Liver (tissue), 8 donors: ENCODE measurements at regions not wholly inside any gene's neighbourhood (a gene's known extent, or its start where the extent isn't known, plus 50 kb on each side); places are given as distances from the start of the nearest gene placed in this dataset.

ENCODE experiments used
- DNase-seq: peaks from one replicate; pipeline ENCODE4 v3.0.0-alpha.2; 2017; ENCODE audit warnings: low spot score
- H3K27ac ChIP-seq, 2 donors: one replicate each; pipeline ENCODE4 v1.7.0; 2013; ENCODE audit warnings: inconsistent platforms in 2 of 2, low read length in 2 of 2, control low read depth in 1 of 2, low read depth in 1 of 2, mild to moderate bottlenecking in 1 of 2
- H3K27me3 ChIP-seq, 4 donors: one replicate each; pipeline versions ENCODE4 v1.6.1 to v1.7.0; 2013; ENCODE audit warnings: low read length in 3 of 4, inconsistent platforms in 1 of 4, mild to moderate bottlenecking in 1 of 4, moderate library complexity in 1 of 4; ENCODE audit not compliant: control insufficient read depth in 4 of 4, insufficient read depth in 4 of 4
- H3K36me3 ChIP-seq, 4 donors: one replicate each; pipeline versions ENCODE4 v1.6.1 to v1.7.0; 2013; ENCODE audit warnings: low read length in 3 of 4, mild to moderate bottlenecking in 3 of 4, low read depth in 1 of 4, moderate library complexity in 1 of 4; ENCODE audit not compliant: control insufficient read depth in 4 of 4, insufficient read depth in 3 of 4
- H3K4me1 ChIP-seq, 4 donors: one replicate each; pipeline versions ENCODE4 v1.6.1 to v1.7.0; 2013; ENCODE audit warnings: low read length in 3 of 4, mild to moderate bottlenecking in 3 of 4, moderate library complexity in 1 of 4; ENCODE audit not compliant: control insufficient read depth in 4 of 4, insufficient read depth in 4 of 4
- H3K4me3 ChIP-seq, 3 donors: one replicate each; pipeline versions ENCODE4 v1.6.1 to v1.7.0; 2013; ENCODE audit warnings: low read length in 3 of 3, control low read depth in 1 of 3, low read depth in 1 of 3, mild to moderate bottlenecking in 1 of 3
- H3K9ac ChIP-seq, 2 donors: one replicate each; pipeline ENCODE4 v1.7.0; 2013; ENCODE audit warnings: low read length in 2 of 2, mild to moderate bottlenecking in 2 of 2, moderate library complexity in 2 of 2, control low read depth in 1 of 2, low read depth in 1 of 2
- H3K9me3 ChIP-seq, 4 donors: one replicate each; pipeline versions ENCODE4 v1.6.1 to v1.7.0; 2013; ENCODE audit warnings: low read length in 3 of 4; ENCODE audit not compliant: control insufficient read depth in 4 of 4
- ATF3 ChIP-seq: IDR thresholded peaks from 2 replicates; pipeline ENCODE4 v1.6.1; 2016; ENCODE audit warnings: antibody characterized with exemption
- CTCF ChIP-seq: fragments of 150-350 bp; IDR thresholded peaks from 2 replicates; pipeline ENCODE4 v1.5.1; 2017; ENCODE audit warnings: improper control_type of control experiment, low read depth, low read length; ENCODE audit not compliant: missing input control
- EGR1 ChIP-seq, 2 donors: IDR thresholded peaks; 2 replicates each; pipeline ENCODE4 v1.6.1; 2016 to 2018; ENCODE audit warnings: antibody characterized with exemption in 2 of 2, low read depth in 2 of 2
- FOXA1 ChIP-seq: IDR thresholded peaks from 2 replicates; pipeline ENCODE4 v1.6.1; 2016; ENCODE audit warnings: antibody characterized with exemption
- FOXA2 ChIP-seq: IDR thresholded peaks from 2 replicates; pipeline ENCODE4 v1.6.1; 2016; ENCODE audit warnings: antibody characterized with exemption
- GABPA ChIP-seq, 2 donors: IDR thresholded peaks in 1 of 2; conservative IDR thresholded peaks in 1 of 2; 2 replicates each; pipeline ENCODE4 v1.6.1; 2016; ENCODE audit warnings: antibody characterized with exemption in 2 of 2, mild to moderate bottlenecking in 1 of 2, moderate library complexity in 1 of 2
- HNF4A ChIP-seq, 2 donors: conservative IDR thresholded peaks; 2 replicates each; pipeline ENCODE4 v1.6.1; 2016; ENCODE audit warnings: antibody characterized with exemption in 2 of 2, mild to moderate bottlenecking in 2 of 2
- HNF4G ChIP-seq: IDR thresholded peaks from 2 replicates; pipeline ENCODE4 v1.6.1; 2016; ENCODE audit warnings: antibody characterized with exemption
- JUND ChIP-seq, 2 donors: IDR thresholded peaks; 2 replicates each; pipeline ENCODE4 v1.6.1; 2016; ENCODE audit warnings: antibody characterized with exemption in 2 of 2
- MAX ChIP-seq: IDR thresholded peaks from 2 replicates; pipeline ENCODE4 v1.6.1; 2016; ENCODE audit warnings: antibody characterized with exemption
- NR2F2 ChIP-seq: IDR thresholded peaks from 2 replicates; pipeline ENCODE4 v1.6.1; 2016; ENCODE audit warnings: antibody characterized with exemption
- RAD21 ChIP-seq, 2 donors: IDR thresholded peaks; 2 replicates each; pipeline ENCODE4 v1.6.1; 2016; ENCODE audit warnings: antibody characterized with exemption in 2 of 2, mild to moderate bottlenecking in 2 of 2
- REST ChIP-seq: IDR thresholded peaks from 2 replicates; pipeline ENCODE4 v1.6.1; 2016; ENCODE audit warnings: antibody characterized with exemption, mild to moderate bottlenecking
- RXRA ChIP-seq, 2 donors: IDR thresholded peaks; 2 replicates each; pipeline ENCODE4 v1.6.1; 2017 to 2018; ENCODE audit warnings: antibody characterized with exemption in 2 of 2, mild to moderate bottlenecking in 1 of 2
- SP1 ChIP-seq: IDR thresholded peaks from 2 replicates; pipeline ENCODE4 v1.6.1; 2018; ENCODE audit warnings: antibody characterized with exemption, mild to moderate bottlenecking
- TAF1 ChIP-seq: conservative IDR thresholded peaks from 2 replicates; pipeline ENCODE4 v1.6.1; 2016; ENCODE audit warnings: antibody characterized with exemption, mild to moderate bottlenecking
- YY1 ChIP-seq: IDR thresholded peaks from 2 replicates; pipeline ENCODE4 v1.6.1; 2016; ENCODE audit warnings: antibody characterized with exemption, mild to moderate bottlenecking
- ZBTB33 ChIP-seq: IDR thresholded peaks from 2 replicates; pipeline ENCODE4 v1.6.1; 2016; ENCODE audit warnings: antibody characterized with exemption
- WGBS: extraction: QIAGEN DNeasy Blood & Tissue Kit; methylation state at CpG from one replicate; pipeline ENCODE4 v1.1.7; 2013; 5-methylcytosine and 5-hydroxymethylcytosine counted together
- donor health status: healthy.
- donor health status: healthy.
- donor health status: healthy.
- donor health status: healthy.
- donor health status: healthy.

GRCh38 chr13:71096421-71096820, 770.6 kb downstream of the DACH1 start:
- no peak overlapping the region for H3K9ac ChIP-seq
- H3K4me3 ChIP-seq = no peak overlapping the region
- no peak for TF ChIP-seq RXRA (IDR thresholded peaks at IDR 0.05)
- TF ChIP-seq NR2F2 = no peak
- TF ChIP-seq REST = no peak
- TF ChIP-seq YY1 = no peak
- TF ChIP-seq TAF1 = no peak
- no peak for TF ChIP-seq ZBTB33
- DNase-seq = no peak
- H3K27ac ChIP-seq = no peak overlapping the region
- H3K27me3 ChIP-seq = no peaks in the 10 kb centered on the region
- WGBS = 88% methylated on average over 1 of the region's 1 CpG
- no peaks in the 10 kb centered on the region for H3K4me1 ChIP-seq
- H3K9me3 ChIP-seq = no peaks in the 10 kb centered on the region
- H3K36me3 ChIP-seq = no peaks in the 10 kb centered on the region

- TF ChIP-seq HNF4G = no peak
- no peak for TF ChIP-seq GABPA (IDR thresholded peaks at IDR 0.05 in 1 of 2, conservative IDR thresholded peaks at IDR 0.05 in 1 of 2)
- TF ChIP-seq JUND (IDR thresholded peaks at IDR 0.05) = no peak
- no peak for TF ChIP-seq RAD21 (IDR thresholded peaks at IDR 0.05)
- no peak for TF ChIP-seq TAF1
- no peak for TF ChIP-seq REST
- no peak for TF ChIP-seq MAX
- no peak for TF ChIP-seq CTCF
- TF ChIP-seq YY1 = no peak
- TF ChIP-seq ZBTB33 = no peak
- no peak for TF ChIP-seq EGR1 (IDR thresholded peaks at IDR 0.05; ENCODE audit: low read depth in 2 of 2)
- no peak for TF ChIP-seq SP1
- no peak for TF ChIP-seq HNF4A (conservative IDR thresholded peaks at IDR 0.05)
- no peak for TF ChIP-seq FOXA2
- TF ChIP-seq NR2F2 = no peak
- no peak for TF ChIP-seq ATF3
- TF ChIP-seq RXRA (IDR thresholded peaks at IDR 0.05) = no peak
- TF ChIP-seq FOXA1 = no peak
- Histone ChIP-seq H3K36me3 (no peaks in the 10 kb centered on the region), H3K4me1 (no peaks in the 10 kb centered on the region), H3K9me3 (no peaks in the 10 kb centered on the region), H3K27ac (no peak overlapping the region), H3K9ac (no peak overlapping the region), H3K4me3 (no peak overlapping the region), H3K27me3 (no peaks in the 10 kb centered on the region)
- DNase-seq = no peak
- 64% methylated on average over 2 of the region's 2 CpGs for WGBS
Observed at GRCh38 chr13:71090990-71091389, 776.0 kb downstream of the DACH1 start.
